ENCODE measurements at regions not wholly inside any gene's neighbourhood (a gene's known extent, or its start where the extent isn't known, plus 50 kb on each side); places are given as distances from the start of the nearest gene placed in this dataset.

DNA sequence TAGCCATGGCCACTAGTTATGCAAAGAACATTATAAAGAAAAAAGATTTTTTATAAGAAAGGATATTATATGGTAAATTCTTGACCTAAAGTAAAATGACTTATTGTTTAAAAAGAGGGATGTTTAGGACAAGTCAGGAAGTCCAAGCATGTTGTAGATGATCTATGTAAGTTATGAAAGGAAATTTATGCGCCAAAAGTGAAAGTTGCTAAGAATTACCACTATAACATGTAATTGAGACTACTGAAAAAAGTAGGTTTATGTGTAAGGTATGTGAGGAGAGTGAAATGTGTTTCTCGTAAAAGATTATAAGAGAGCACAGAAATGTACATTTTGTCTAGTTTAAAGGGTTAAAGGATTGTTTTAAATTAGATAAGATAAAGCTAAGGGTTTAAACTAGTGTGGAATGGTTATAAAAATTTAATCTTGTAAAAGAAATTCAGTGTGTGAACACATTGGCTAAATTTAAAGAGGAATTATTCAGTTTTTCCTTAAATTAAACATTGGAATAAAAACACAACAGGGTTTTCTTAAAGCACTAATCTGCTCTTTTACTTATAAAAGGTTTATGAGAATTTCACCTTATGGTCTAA is 1100.4 kb upstream of the EDIL3 start:
- H3K36me3 Mint-ChIP-seq (ENCODE audit: insufficient read depth), result peaks cover 1% of the 10 kb centered on the region
- no peaks in the 10 kb centered on the region for H3K27me3 Mint-ChIP-seq
- no peak for DNase-seq (ENCODE audit: low spot score, unreplicated experiment)
- H3K4me3 Mint-ChIP-seq (ENCODE audit: low read depth), result no peak overlapping the region
- peaks cover 20% of the 10 kb centered on the region for H3K9me3 Mint-ChIP-seq (ENCODE audit: low read depth)
- no peak overlapping the region for H3K27ac Mint-ChIP-seq
- TF ChIP-seq, protein P1, sequence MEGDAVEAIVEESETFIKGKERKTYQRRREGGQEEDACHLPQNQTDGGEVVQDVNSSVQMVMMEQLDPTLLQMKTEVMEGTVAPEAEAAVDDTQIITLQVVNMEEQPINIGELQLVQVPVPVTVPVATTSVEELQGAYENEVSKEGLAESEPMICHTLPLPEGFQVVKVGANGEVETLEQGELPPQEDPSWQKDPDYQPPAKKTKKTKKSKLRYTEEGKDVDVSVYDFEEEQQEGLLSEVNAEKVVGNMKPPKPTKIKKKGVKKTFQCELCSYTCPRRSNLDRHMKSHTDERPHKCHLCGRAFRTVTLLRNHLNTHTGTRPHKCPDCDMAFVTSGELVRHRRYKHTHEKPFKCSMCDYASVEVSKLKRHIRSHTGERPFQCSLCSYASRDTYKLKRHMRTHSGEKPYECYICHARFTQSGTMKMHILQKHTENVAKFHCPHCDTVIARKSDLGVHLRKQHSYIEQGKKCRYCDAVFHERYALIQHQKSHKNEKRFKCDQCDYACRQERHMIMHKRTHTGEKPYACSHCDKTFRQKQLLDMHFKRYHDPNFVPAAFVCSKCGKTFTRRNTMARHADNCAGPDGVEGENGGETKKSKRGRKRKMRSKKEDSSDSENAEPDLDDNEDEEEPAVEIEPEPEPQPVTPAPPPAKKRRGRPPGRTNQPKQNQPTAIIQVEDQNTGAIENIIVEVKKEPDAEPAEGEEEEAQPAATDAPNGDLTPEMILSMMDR (IDR thresholded peaks at IDR 0.05; ENCODE audit: unreplicated experiment), result no peak
- no peaks in the 10 kb centered on the region for H3K4me1 Mint-ChIP-seq (ENCODE audit: low read depth)

DNA sequence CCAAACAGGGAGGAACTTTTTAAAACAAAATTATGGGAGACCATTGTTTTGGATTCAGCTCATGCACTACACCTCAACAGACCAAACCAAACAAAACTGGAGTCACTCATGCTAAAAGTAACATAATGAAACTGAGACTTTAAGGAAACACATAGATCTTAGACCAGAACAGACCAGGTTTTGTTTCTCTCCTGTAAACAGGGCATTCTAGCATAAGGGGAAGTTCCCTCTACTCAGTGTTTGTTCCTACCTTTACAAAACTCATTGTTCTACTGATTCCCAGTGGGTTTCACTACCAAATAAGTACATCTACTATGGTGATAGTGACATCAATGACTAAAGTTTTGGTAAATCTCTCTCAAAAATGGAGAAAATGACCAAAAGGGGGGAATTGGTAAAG is 1103.6 kb upstream of the EDIL3 start:
- peaks cover 32% of the 10 kb centered on the region for H3K9me3 Mint-ChIP-seq (ENCODE audit: low read depth)
- no peak overlapping the region for H3K4me3 Mint-ChIP-seq (ENCODE audit: low read depth)
- TF ChIP-seq, protein P1 (IDR thresholded peaks at IDR 0.05; ENCODE audit: unreplicated experiment), result no peak
- H3K27ac Mint-ChIP-seq, result no peak overlapping the region
- H3K27me3 Mint-ChIP-seq, result no peaks in the 10 kb centered on the region
- peaks cover 1% of the 10 kb centered on the region for H3K36me3 Mint-ChIP-seq (ENCODE audit: insufficient read depth)
- no peak for DNase-seq (ENCODE audit: low spot score, unreplicated experiment)
- no peaks in the 10 kb centered on the region for H3K4me1 Mint-ChIP-seq (ENCODE audit: low read depth)

DNA sequence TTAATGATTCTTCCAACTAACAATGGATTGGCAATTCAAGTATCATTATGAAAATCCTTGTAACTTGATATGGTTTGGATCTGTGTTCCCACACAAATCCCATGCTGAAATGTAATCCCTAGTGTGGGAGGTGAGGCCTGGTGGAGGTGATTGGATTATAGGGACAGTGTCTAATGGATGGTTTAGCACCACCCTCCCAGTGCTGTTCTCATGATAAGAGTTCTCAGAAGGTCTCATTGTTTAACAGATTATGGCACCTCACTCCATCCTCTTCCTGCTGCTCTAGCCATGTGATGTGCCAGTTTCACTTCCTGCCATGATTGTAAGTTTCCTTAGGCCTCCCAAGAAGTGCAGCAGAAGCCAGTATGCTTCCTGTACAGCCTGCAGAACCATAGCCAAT is 1116.2 kb upstream of the EDIL3 start:
- Mint-ChIP-seq H3K4me3 (ENCODE audit: low read depth) (no peak overlapping the region), H3K27ac (no peak overlapping the region), H3K27me3 (no peaks in the 10 kb centered on the region), H3K36me3 (ENCODE audit: insufficient read depth) (no peaks in the 10 kb centered on the region), H3K4me1 (ENCODE audit: low read depth) (no peaks in the 10 kb centered on the region), H3K9me3 (ENCODE audit: low read depth) (no peaks in the 10 kb centered on the region)
- DNase-seq (ENCODE audit: low spot score, unreplicated experiment), result no peak
- TF ChIP-seq, protein P1 (IDR thresholded peaks at IDR 0.05; ENCODE audit: unreplicated experiment), result no peak

DNA sequence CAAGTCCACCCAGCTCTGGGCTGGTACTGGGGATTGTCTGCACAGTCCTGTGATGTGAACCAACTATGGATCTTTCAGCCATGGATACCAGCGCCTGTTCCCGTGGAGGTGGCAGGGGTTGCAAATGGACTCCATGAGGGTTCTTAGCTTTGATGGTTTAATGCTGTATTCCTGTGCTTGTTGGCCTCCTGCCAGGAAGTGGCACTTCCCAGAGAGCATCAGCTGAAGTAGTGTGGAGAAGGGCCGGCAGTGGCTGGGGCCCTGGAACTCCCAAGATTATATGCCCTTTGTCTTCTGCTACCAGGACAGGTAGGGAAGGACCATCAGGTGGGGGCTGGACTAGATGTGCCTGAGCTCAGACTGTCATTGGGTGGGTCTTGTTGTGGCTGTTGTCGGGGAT is 1104.8 kb upstream of the COX7C start:
- no peaks in the 10 kb centered on the region for H3K27me3 Mint-ChIP-seq

DNA sequence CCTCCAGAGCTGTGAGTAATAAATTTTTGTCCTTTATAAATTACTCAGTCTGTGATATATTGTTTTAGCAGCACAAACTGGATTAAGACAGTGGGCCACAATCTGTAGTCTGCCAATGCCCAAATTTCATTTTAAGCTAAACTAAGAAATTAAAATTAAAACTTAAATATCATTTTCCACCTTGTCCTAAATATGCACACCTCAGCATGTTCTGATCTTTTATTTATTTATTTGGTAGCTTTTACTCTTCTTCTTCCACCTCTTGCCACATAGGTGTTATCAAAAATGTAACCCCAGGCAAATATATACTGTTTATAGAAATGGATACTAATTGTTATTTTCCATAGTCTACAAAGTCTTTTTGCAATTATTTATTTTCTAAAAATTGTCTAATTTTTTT is 1102.2 kb upstream of the COX7C start:
- TF ChIP-seq, protein P1 (IDR thresholded peaks at IDR 0.05; ENCODE audit: unreplicated experiment), result no peak
- Mint-ChIP-seq H3K4me1 (ENCODE audit: low read depth) (no peaks in the 10 kb centered on the region), H3K27me3 (no peaks in the 10 kb centered on the region), H3K27ac (no peak overlapping the region), H3K9me3 (ENCODE audit: low read depth) (peaks cover under 1% of the 10 kb centered on the region), H3K4me3 (ENCODE audit: low read depth) (no peak overlapping the region), H3K36me3 (ENCODE audit: insufficient read depth) (no peaks in the 10 kb centered on the region)
- no peak for DNase-seq (ENCODE audit: low spot score, unreplicated experiment)

More for the DNA sequence above, 1104.8 kb upstream of the COX7C start:
- Mint-ChIP-seq H3K9me3 (ENCODE audit: low read depth) (peaks cover 16% of the 10 kb centered on the region), H3K4me1 (ENCODE audit: low read depth) (no peaks in the 10 kb centered on the region), H3K36me3 (ENCODE audit: insufficient read depth) (no peaks in the 10 kb centered on the region), H3K4me3 (ENCODE audit: low read depth) (no peak overlapping the region), H3K27ac (no peak overlapping the region)
- no peak for DNase-seq (ENCODE audit: low spot score, unreplicated experiment)
- TF ChIP-seq, protein P1 (IDR thresholded peaks at IDR 0.05; ENCODE audit: unreplicated experiment), result no peak

Data from progenitor cell of endocrine pancreas (in vitro differentiated cells).